ENCODE measurements at regions not wholly inside any gene's neighbourhood (a gene's known extent, or its start where the extent isn't known, plus 50 kb on each side); places are given as distances from the start of the nearest gene placed in this dataset.

- TF ChIP-seq CTCF (IDR thresholded peaks at IDR 0.05) = no peak
- TF ChIP-seq ESRRA (IDR thresholded peaks at IDR 0.05; ENCODE audit: borderline replicate concordance, low read length) = no peak
- TF ChIP-seq ATOH8 (CRISPR knock-in tag; IDR thresholded peaks at IDR 0.05; ENCODE audit: low read depth) = no peak
- TF ChIP-seq POLR2A (IDR thresholded peaks at IDR 0.05; ENCODE audit: low read length) = no peak
- TF ChIP-seq HOXB5 (CRISPR knock-in tag; IDR thresholded peaks at IDR 0.05) = no peak
- TF ChIP-seq POLR2AphosphoS2 (conservative IDR thresholded peaks at IDR 0.05; ENCODE audit: low read length) = no peak
These were observed 73.7 kb upstream of the SPANXB1 start for GRCh38 chrX:140928739-140929138.

Data from A549 (cell line).